PC-3 (cell line): ENCODE measurements at regions not wholly inside any gene's neighbourhood (a gene's known extent, or its start where the extent isn't known, plus 50 kb on each side); places are given as distances from the start of the nearest gene placed in this dataset.

Experiments used
- EZH2 ChIP-seq: fragments of 300-600 bp; sonication (generic); IDR thresholded peaks from one replicate; pipeline ENCODE4 v1.6.1; 2017; ENCODE audit warnings: antibody characterized with exemption, mild to moderate bottlenecking, low read length; ENCODE audit not compliant: unreplicated experiment
- TF ChIP-seq, protein P1 (sequence below): fragments of 300-600 bp; sonication (generic); conservative IDR thresholded peaks from 2 replicates; pipeline ENCODE4 v1.5.1; 2017; ENCODE audit warnings: antibody characterized with exemption, low read depth, mild to moderate bottlenecking, low read length

DNA sequence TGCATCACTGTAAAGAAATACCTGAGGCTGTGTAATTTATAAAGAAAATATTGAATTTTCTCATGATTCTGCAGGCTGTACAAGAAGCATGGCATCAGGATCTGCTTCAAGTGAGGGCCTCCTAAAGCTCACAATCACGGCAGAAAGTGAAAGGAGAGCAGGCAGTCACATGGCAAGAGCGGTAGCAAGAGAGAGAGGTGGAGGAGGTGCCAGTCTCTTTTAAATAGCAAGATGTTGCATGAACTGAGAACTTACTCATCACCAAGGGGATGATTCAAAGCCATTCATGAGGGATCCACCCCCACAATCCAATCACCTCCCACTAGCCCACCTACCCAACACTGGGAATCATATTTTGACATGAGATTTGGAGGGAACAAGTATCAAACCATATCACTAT lies 184.5 kb upstream of the PAPPA start:
- TF ChIP-seq, protein P1, sequence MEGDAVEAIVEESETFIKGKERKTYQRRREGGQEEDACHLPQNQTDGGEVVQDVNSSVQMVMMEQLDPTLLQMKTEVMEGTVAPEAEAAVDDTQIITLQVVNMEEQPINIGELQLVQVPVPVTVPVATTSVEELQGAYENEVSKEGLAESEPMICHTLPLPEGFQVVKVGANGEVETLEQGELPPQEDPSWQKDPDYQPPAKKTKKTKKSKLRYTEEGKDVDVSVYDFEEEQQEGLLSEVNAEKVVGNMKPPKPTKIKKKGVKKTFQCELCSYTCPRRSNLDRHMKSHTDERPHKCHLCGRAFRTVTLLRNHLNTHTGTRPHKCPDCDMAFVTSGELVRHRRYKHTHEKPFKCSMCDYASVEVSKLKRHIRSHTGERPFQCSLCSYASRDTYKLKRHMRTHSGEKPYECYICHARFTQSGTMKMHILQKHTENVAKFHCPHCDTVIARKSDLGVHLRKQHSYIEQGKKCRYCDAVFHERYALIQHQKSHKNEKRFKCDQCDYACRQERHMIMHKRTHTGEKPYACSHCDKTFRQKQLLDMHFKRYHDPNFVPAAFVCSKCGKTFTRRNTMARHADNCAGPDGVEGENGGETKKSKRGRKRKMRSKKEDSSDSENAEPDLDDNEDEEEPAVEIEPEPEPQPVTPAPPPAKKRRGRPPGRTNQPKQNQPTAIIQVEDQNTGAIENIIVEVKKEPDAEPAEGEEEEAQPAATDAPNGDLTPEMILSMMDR: no peak
- no peak for TF ChIP-seq EZH2
